Esophagus squamous epithelium (tissue), 4 donors: ENCODE measurements at regions not wholly inside any gene's neighbourhood (a gene's known extent, or its start where the extent isn't known, plus 50 kb on each side); places are given as distances from the start of the nearest gene placed in this dataset.

ENCODE experiments used
- POLR2A ChIP-seq, 4 donors: fragments of 450-650 bp; IDR thresholded peaks; one replicate each; pipeline ENCODE4 v1.6.1; 2017; ENCODE audit warnings: antibody characterized with exemption in 4 of 4, mild to moderate bottlenecking in 4 of 4, moderate library complexity in 3 of 4
- TF ChIP-seq, protein P1 (sequence below), 6 experiments: fragments of 450-650 bp in 4 of 6; fragments of 200-600 bp in 2 of 6; sonication (generic) in 2 of 6; IDR thresholded peaks; one replicate each; pipeline ENCODE4 v1.5.1; 2016 to 2019; ENCODE audit warnings: antibody characterized with exemption in 6 of 6, mild to moderate bottlenecking in 4 of 6, moderate library complexity in 4 of 6

DNA sequence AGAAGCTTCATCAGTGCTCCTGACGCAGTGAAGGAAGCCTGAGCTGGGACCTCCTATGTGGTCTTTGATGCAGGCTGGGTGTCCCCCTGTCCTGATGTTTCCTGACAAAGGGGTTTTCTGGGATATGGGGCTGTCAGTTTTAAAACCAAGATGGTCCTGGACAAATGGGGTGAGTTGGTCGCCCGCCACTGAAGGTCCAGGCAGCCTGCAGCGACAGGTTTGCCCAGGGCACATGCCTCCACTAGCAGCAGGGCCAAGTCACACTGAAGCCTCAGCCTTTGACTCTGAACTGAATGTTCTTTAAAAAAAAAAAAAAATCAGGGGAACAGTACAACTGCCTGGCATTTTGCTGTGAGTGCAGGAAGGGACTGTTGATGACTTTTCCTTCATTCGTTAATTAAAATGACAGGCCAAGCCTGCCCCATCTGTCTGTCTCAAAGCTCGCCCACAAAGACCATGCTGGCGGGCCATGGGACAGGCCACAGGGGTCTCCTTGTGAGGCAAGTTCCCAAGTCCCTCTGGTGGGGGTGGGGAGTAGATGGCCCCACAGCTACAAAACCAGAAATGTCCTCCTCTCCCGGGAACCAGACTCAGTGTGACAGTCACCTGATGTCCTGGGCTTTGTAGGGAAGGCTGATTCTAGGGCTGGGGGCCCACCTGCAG, 274.8 kb downstream of the CTTN start:
- TF ChIP-seq, protein P1, sequence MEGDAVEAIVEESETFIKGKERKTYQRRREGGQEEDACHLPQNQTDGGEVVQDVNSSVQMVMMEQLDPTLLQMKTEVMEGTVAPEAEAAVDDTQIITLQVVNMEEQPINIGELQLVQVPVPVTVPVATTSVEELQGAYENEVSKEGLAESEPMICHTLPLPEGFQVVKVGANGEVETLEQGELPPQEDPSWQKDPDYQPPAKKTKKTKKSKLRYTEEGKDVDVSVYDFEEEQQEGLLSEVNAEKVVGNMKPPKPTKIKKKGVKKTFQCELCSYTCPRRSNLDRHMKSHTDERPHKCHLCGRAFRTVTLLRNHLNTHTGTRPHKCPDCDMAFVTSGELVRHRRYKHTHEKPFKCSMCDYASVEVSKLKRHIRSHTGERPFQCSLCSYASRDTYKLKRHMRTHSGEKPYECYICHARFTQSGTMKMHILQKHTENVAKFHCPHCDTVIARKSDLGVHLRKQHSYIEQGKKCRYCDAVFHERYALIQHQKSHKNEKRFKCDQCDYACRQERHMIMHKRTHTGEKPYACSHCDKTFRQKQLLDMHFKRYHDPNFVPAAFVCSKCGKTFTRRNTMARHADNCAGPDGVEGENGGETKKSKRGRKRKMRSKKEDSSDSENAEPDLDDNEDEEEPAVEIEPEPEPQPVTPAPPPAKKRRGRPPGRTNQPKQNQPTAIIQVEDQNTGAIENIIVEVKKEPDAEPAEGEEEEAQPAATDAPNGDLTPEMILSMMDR (IDR thresholded peaks at IDR 0.05), result no peak
- TF ChIP-seq POLR2A (IDR thresholded peaks at IDR 0.05), result no peak
